PFSK-1 (cell line): ENCODE measurements at regions not wholly inside any gene's neighbourhood (a gene's known extent, or its start where the extent isn't known, plus 50 kb on each side); places are given as distances from the start of the nearest gene placed in this dataset.

Experiments
- SIN3A ChIP-seq: IDR thresholded peaks from 2 replicates; pipeline ENCODE4 v1.6.1; 2012; ENCODE audit warnings: mild to moderate bottlenecking, low read length, moderate library complexity, borderline replicate concordance; ENCODE audit not compliant: insufficient read depth
- TF ChIP-seq, protein P1 (sequence below), 2 experiments: IDR thresholded peaks; 2 replicates each; pipeline versions ENCODE4 v1.6.1 to v1.8.0; 2011 to 2012; ENCODE audit warnings: low read depth in 2 of 2, low read length in 2 of 2, control low read depth in 1 of 2, inconsistent platforms in 1 of 2, mild to moderate bottlenecking in 1 of 2, moderate library complexity in 1 of 2; ENCODE audit not compliant: insufficient read depth in 1 of 2

DNA sequence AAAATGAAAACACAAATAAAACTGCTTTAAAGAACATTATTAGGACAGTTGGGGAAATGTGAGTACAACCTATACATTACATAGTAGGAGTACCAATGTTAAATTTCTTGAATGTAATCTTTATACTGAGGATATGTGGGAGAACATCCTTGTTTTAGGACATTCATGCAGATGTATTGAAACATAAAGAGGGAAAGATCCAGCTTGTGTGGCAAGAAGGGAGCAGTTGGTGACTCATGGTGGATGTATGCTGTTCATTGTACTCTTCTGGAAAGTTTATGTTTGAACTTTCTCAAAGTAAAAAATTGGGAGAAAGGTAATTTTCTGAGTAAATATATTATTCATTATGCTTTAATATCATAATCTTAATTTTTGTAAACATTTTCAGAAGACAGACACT is 132.1 kb upstream of the DLGAP1 start:
- no peak for TF ChIP-seq SIN3A
- TF ChIP-seq, protein P1, sequence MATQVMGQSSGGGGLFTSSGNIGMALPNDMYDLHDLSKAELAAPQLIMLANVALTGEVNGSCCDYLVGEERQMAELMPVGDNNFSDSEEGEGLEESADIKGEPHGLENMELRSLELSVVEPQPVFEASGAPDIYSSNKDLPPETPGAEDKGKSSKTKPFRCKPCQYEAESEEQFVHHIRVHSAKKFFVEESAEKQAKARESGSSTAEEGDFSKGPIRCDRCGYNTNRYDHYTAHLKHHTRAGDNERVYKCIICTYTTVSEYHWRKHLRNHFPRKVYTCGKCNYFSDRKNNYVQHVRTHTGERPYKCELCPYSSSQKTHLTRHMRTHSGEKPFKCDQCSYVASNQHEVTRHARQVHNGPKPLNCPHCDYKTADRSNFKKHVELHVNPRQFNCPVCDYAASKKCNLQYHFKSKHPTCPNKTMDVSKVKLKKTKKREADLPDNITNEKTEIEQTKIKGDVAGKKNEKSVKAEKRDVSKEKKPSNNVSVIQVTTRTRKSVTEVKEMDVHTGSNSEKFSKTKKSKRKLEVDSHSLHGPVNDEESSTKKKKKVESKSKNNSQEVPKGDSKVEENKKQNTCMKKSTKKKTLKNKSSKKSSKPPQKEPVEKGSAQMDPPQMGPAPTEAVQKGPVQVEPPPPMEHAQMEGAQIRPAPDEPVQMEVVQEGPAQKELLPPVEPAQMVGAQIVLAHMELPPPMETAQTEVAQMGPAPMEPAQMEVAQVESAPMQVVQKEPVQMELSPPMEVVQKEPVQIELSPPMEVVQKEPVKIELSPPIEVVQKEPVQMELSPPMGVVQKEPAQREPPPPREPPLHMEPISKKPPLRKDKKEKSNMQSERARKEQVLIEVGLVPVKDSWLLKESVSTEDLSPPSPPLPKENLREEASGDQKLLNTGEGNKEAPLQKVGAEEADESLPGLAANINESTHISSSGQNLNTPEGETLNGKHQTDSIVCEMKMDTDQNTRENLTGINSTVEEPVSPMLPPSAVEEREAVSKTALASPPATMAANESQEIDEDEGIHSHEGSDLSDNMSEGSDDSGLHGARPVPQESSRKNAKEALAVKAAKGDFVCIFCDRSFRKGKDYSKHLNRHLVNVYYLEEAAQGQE (IDR thresholded peaks at IDR 0.05; ENCODE audit: insufficient read depth in 1 of 2, low read depth in 2 of 2, low read length in 2 of 2) = no peak
